IMR-90 (cell line): ENCODE measurements at regions not wholly inside any gene's neighbourhood (a gene's known extent, or its start where the extent isn't known, plus 50 kb on each side); places are given as distances from the start of the nearest gene placed in this dataset.

ENCODE experiments used
- ATAC-seq: fragments of 200-7000 bp; cut with Tn5 transposase; 2 replicates; pipeline ENCODE4 v1.9.1; 2020; ENCODE audit warnings: low read depth, mild to moderate bottlenecking, moderate library complexity
- BruUV-seq: library from RNA; stranded (reverse); fragments of 400-500 nt; replicated peaks from 2 replicates; lab custom pipeline; 2021; lab: Mats Ljungman, UMichigan
- CTCF ChIA-PET: fragments of 300-600 bp; formaldehyde crosslinking; extraction: SDS; loops from one replicate; lab custom pipeline; 2021; ENCODE audit warnings: antibody characterized with exemption; lab: Yijun Ruan, JAX
- POLR2A ChIA-PET: fragments of 300-600 bp; sonication (Branson Sonifier 250); formaldehyde crosslinking; loops from one replicate; lab custom pipeline; 2022; ENCODE audit warnings: antibody characterized with exemption; ENCODE audit not compliant: unreplicated experiment; lab: Charles Lee
- DNase-seq: peaks from one replicate; pipeline ENCODE4 v3.0.0; 2013
- H2AFZ ChIP-seq: replicated peaks from 2 replicates; pipeline ENCODE3; 2013; ENCODE audit warnings: low read length, mild to moderate bottlenecking; ENCODE audit not compliant: poor library complexity
- H2AK5ac ChIP-seq: 2 replicates; pipeline ENCODE4 v1.6.1; 2013; ENCODE audit warnings: low read depth, low read length, inconsistent platforms
- H2AK9ac ChIP-seq: replicated peaks from 2 replicates; pipeline ENCODE3; 2013; ENCODE audit warnings: mild to moderate bottlenecking, low read depth, low read length, moderate library complexity; ENCODE audit not compliant: poor library complexity
- H2BK120ac ChIP-seq: 2 replicates; pipeline ENCODE4 v1.6.1; 2013; ENCODE audit warnings: low read depth, low read length, inconsistent platforms
- H2BK15ac ChIP-seq: 3 replicates; pipeline ENCODE4 v1.6.1; 2013; ENCODE audit warnings: low read depth, low read length, inconsistent platforms
- H2BK20ac ChIP-seq: 2 replicates; pipeline ENCODE4 v1.6.1; 2013; ENCODE audit warnings: low read depth, mild to moderate bottlenecking, inconsistent platforms, low read length, moderate library complexity
- H2BK5ac ChIP-seq: 2 replicates; pipeline ENCODE4 v1.6.1; 2013; ENCODE audit warnings: mild to moderate bottlenecking, low read depth, low read length, inconsistent platforms; ENCODE audit not compliant: poor library complexity, severe bottlenecking
- H3K14ac ChIP-seq: replicated peaks from 2 replicates; pipeline ENCODE4 v1.6.1; 2013; ENCODE audit warnings: low read depth, low read length, inconsistent platforms
- H3K18ac ChIP-seq: 2 replicates; pipeline ENCODE4 v1.6.1; 2013; ENCODE audit warnings: low read depth, low read length, control low read depth
- H3K23ac ChIP-seq: 2 replicates; pipeline ENCODE4 v1.6.1; 2013; ENCODE audit warnings: low read depth, low read length, inconsistent platforms
- H3K27ac ChIP-seq: 2 replicates; pipeline ENCODE4 v1.5.1; 2013; ENCODE audit warnings: mild to moderate bottlenecking, control low read depth, low read length; ENCODE audit not compliant: insufficient read depth
- H3K27me3 ChIP-seq: 2 replicates; pipeline ENCODE4 v1.6.1; 2013; ENCODE audit warnings: low read length; ENCODE audit not compliant: control insufficient read depth, insufficient read depth
- H3K36me3 ChIP-seq: 2 replicates; pipeline ENCODE4 v1.6.1; 2013; ENCODE audit warnings: low read length, mixed read lengths; ENCODE audit not compliant: control insufficient read depth, insufficient read depth
- H3K4ac ChIP-seq: 2 replicates; pipeline ENCODE4 v1.6.1; 2013; ENCODE audit warnings: low read depth, low read length, inconsistent platforms
- H3K4me1 ChIP-seq: 2 replicates; pipeline ENCODE4 v1.6.1; 2013; ENCODE audit warnings: low read length, mixed read lengths; ENCODE audit not compliant: control insufficient read depth, insufficient read depth
- H3K4me2 ChIP-seq: 2 replicates; pipeline ENCODE4 v1.6.1; 2013; ENCODE audit warnings: low read depth, mild to moderate bottlenecking, control low read depth, low read length, moderate library complexity
- H3K4me3 ChIP-seq: 2 replicates; pipeline ENCODE4 v1.5.1; 2013; ENCODE audit warnings: low read depth, mild to moderate bottlenecking, control low read depth, low read length, moderate library complexity; ENCODE audit not compliant: insufficient read depth
- H3K56ac ChIP-seq: 2 replicates; pipeline ENCODE4 v1.6.1; 2013; ENCODE audit warnings: low read length, inconsistent platforms; ENCODE audit not compliant: insufficient read depth; ENCODE audit errors: extremely low read depth
- H3K79me1 ChIP-seq, 2 experiments: 2 replicates each; pipeline ENCODE4 v1.6.1; 2013; ENCODE audit warnings: low read length in 2 of 2, inconsistent platforms in 1 of 2, low read depth in 1 of 2
- H3K9ac ChIP-seq: 2 replicates; pipeline ENCODE4 v1.6.1; 2013; ENCODE audit warnings: low read depth, low read length, control low read depth
- H3K9me1 ChIP-seq: 2 replicates; pipeline ENCODE4 v1.6.1; 2013; ENCODE audit warnings: low read length, inconsistent platforms; ENCODE audit not compliant: insufficient read depth
- H3K9me3 ChIP-seq: 2 replicates; pipeline ENCODE4 v1.6.1; 2013; ENCODE audit warnings: low read length; ENCODE audit not compliant: control insufficient read depth, insufficient read depth
- H4K20me1 ChIP-seq: 2 replicates; pipeline ENCODE4 v1.6.1; 2013; ENCODE audit warnings: low read length, inconsistent platforms; ENCODE audit not compliant: insufficient read depth
- H4K5ac ChIP-seq: 2 replicates; pipeline ENCODE4 v1.6.1; 2013; ENCODE audit warnings: mild to moderate bottlenecking, low read depth, low read length, control low read depth
- H4K8ac ChIP-seq, 2 experiments: 2 replicates each; pipeline ENCODE4 v1.6.1; 2013; ENCODE audit warnings: low read depth in 2 of 2, low read length in 2 of 2, control low read depth in 1 of 2, inconsistent platforms in 1 of 2
- H4K91ac ChIP-seq: 2 replicates; pipeline ENCODE4 v1.6.1; 2013; ENCODE audit warnings: low read depth, low read length, inconsistent platforms; ENCODE audit not compliant: insufficient read depth
- BHLHE40 ChIP-seq: fragments of 150-350 bp; IDR thresholded peaks from 2 replicates; pipeline ENCODE4 v1.6.1; 2016; ENCODE audit warnings: mild to moderate bottlenecking, low read depth, low read length
- CEBPB ChIP-seq: IDR thresholded peaks from 2 replicates; pipeline ENCODE4 v1.6.1; 2012; ENCODE audit warnings: low read depth, low read length, improper control_type of control experiment
- CHD1 ChIP-seq: IDR thresholded peaks from 2 replicates; pipeline ENCODE4 v1.6.1; 2012; ENCODE audit warnings: low read depth, low read length, improper control_type of control experiment
- CTCF ChIP-seq: conservative IDR thresholded peaks from 2 replicates; pipeline ENCODE4 v1.5.1; 2012; ENCODE audit warnings: mild to moderate bottlenecking, low read depth, low read length, improper control_type of control experiment
- ELK1 ChIP-seq: fragments of 150-350 bp; IDR thresholded peaks from 2 replicates; pipeline ENCODE4 v1.6.1; 2016; ENCODE audit warnings: low read depth, mild to moderate bottlenecking, low read length, moderate library complexity, borderline replicate concordance
- FOS ChIP-seq: fragments of 150-350 bp; IDR thresholded peaks from 2 replicates; pipeline ENCODE4 v1.6.1; 2016; ENCODE audit warnings: low read depth, low read length
- MAZ ChIP-seq: IDR thresholded peaks from 2 replicates; pipeline ENCODE4 v1.6.1; 2012; ENCODE audit warnings: low read depth, mild to moderate bottlenecking, low read length, improper control_type of control experiment, moderate library complexity, borderline replicate concordance
- RAD21 ChIP-seq: IDR thresholded peaks from 2 replicates; pipeline ENCODE4 v1.6.1; 2012; ENCODE audit warnings: low read length, improper control_type of control experiment
- RCOR1 ChIP-seq: IDR thresholded peaks from 2 replicates; pipeline ENCODE4 v1.6.1; 2012; ENCODE audit warnings: mild to moderate bottlenecking, low read length, improper control_type of control experiment; ENCODE audit not compliant: insufficient replicate concordance
- RFX5 ChIP-seq: IDR thresholded peaks from 2 replicates; pipeline ENCODE4 v1.8.0; 2012; ENCODE audit warnings: low read depth, mild to moderate bottlenecking, low read length, moderate library complexity
- SMC3 ChIP-seq: fragments of 150-350 bp; IDR thresholded peaks from 2 replicates; pipeline ENCODE4 v1.6.1; 2016; ENCODE audit warnings: low read depth, mild to moderate bottlenecking, antibody characterized with exemption, low read length, moderate library complexity
- WGBS, 2 experiments: methylation state at CpG; one replicate each; pipeline versions ENCODE4 v1.1.5 to v1.1.7; 2013; ENCODE audit warnings: missing lambda C conversion rate in 2 of 2; ENCODE audit not compliant: insufficient read length in 1 of 2; ENCODE audit errors: extremely low coverage in 2 of 2; 5-methylcytosine and 5-hydroxymethylcytosine counted together
- dilution Hi-C: fragments of 300-500 bp; cut with HindIII; formaldehyde crosslinking; loops from one replicate; pipeline ENCODE4 v1.14.3; 2018; ENCODE audit warnings: low sequenced_read_pairs; ENCODE audit not compliant: unreplicated experiment
- in situ Hi-C: fragments of 300-500 bp; cut with MboI; formaldehyde crosslinking; loops from 3 replicates; pipeline ENCODE4 v1.14.3; 2019; ENCODE audit warnings: low sequenced_read_pairs, inconsistent platforms, mixed read lengths
- intact Hi-C: fragments of 100-400 bp; cut with micrococcal nuclease; formaldehyde crosslinking; loops from 2 replicates; pipeline ENCODE4 v1.10.0; 2022

- dilution Hi-C loops: no loop called here
- WGBS, 2 experiments: 0% methylated on average over 1 of the region's 2 CpGs; no CpG with 5 or more reads in 1 of the 2 experiments
- no peak for TF ChIP-seq ELK1
- TF ChIP-seq MAZ: no peak
- no peak for TF ChIP-seq RAD21
- no peak for TF ChIP-seq BHLHE40
- TF ChIP-seq FOS: no peak
- no peak for TF ChIP-seq CTCF
- no peak for TF ChIP-seq RCOR1
- no peak for TF ChIP-seq SMC3
- no peak for TF ChIP-seq CHD1
- TF ChIP-seq RFX5: no peak
- TF ChIP-seq CEBPB: no peak
Measured at GRCh38 chr21:18006691-18007090, 187.5 kb upstream of the C21orf91 start.

More at GRCh38 chr21:18006691-18007090, 187.5 kb upstream of the C21orf91 start:
- Histone ChIP-seq H3K9ac (no peak overlapping the region), H2AK9ac (no peak overlapping the region), H3K27ac (no peak overlapping the region), H4K91ac (no peak overlapping the region), H4K5ac (no peak overlapping the region), H3K9me1 (no peaks in the 10 kb centered on the region), H2BK120ac (no peak overlapping the region), H2BK20ac (no peak overlapping the region), H3K79me1 (no peaks in the 10 kb centered on the region), H2BK5ac (no peak overlapping the region), H3K56ac (no peak overlapping the region), H4K20me1 (no peaks in the 10 kb centered on the region), H2BK15ac (no peak overlapping the region), H3K4me2 (no peak overlapping the region), H3K23ac (no peak overlapping the region), H3K9me3 (peaks cover 5% of the 10 kb centered on the region; the same call in 1 of the 2 replicates), H4K8ac (no peak overlapping the region), H3K4ac (no peak overlapping the region), H2AFZ (no peak overlapping the region), H3K4me3 (no peak overlapping the region), H3K36me3 (no peaks in the 10 kb centered on the region), H3K18ac (no peak overlapping the region), H3K14ac (no peak overlapping the region), H3K4me1 (no peaks in the 10 kb centered on the region), H2AK5ac (no peak overlapping the region), H3K27me3 (no peaks in the 10 kb centered on the region)
- in situ Hi-C loops (no loop called here), intact Hi-C loops (no loop called here)
- BruUV-seq: no TSS peak
- CTCF ChIA-PET: no interaction called here
- POLR2A ChIA-PET: no interaction called here
- DNase-seq: no peak
- ATAC-seq: no peak
